LNCAP (cell line): ENCODE measurements at regions not wholly inside any gene's neighbourhood (a gene's known extent, or its start where the extent isn't known, plus 50 kb on each side); places are given as distances from the start of the nearest gene placed in this dataset.
A peak's percentile ranks its signal among the peaks of the same experiment; 100 is the strongest.

ENCODE experiments used
- TF ChIP-seq, protein P1 (sequence below): fragments of 450-650 bp; IDR thresholded peaks from 2 replicates; pipeline ENCODE4 v1.5.1; 2017; ENCODE audit warnings: mild to moderate bottlenecking

DNA sequence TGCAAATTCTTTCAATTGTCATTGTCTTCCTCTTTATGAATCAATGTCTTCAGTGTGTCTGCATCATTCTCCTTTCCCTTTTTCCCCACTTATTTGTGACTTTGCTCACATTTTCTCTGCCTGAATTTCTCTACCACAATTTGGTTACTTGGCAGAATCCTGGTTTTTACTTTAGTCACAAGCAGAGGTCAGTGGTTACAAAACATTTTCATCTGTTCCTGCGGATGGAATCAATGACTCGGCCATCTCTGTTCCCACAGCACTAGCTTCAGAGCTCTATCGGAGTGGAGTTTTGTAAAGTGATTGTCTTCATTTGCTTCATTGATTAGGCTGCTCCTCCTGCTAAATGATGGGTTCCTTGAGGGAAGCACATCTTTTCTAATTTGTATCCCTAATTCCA lies 501.3 kb upstream of the AADAT start:
- TF ChIP-seq, protein P1, sequence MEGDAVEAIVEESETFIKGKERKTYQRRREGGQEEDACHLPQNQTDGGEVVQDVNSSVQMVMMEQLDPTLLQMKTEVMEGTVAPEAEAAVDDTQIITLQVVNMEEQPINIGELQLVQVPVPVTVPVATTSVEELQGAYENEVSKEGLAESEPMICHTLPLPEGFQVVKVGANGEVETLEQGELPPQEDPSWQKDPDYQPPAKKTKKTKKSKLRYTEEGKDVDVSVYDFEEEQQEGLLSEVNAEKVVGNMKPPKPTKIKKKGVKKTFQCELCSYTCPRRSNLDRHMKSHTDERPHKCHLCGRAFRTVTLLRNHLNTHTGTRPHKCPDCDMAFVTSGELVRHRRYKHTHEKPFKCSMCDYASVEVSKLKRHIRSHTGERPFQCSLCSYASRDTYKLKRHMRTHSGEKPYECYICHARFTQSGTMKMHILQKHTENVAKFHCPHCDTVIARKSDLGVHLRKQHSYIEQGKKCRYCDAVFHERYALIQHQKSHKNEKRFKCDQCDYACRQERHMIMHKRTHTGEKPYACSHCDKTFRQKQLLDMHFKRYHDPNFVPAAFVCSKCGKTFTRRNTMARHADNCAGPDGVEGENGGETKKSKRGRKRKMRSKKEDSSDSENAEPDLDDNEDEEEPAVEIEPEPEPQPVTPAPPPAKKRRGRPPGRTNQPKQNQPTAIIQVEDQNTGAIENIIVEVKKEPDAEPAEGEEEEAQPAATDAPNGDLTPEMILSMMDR = no peak

DNA sequence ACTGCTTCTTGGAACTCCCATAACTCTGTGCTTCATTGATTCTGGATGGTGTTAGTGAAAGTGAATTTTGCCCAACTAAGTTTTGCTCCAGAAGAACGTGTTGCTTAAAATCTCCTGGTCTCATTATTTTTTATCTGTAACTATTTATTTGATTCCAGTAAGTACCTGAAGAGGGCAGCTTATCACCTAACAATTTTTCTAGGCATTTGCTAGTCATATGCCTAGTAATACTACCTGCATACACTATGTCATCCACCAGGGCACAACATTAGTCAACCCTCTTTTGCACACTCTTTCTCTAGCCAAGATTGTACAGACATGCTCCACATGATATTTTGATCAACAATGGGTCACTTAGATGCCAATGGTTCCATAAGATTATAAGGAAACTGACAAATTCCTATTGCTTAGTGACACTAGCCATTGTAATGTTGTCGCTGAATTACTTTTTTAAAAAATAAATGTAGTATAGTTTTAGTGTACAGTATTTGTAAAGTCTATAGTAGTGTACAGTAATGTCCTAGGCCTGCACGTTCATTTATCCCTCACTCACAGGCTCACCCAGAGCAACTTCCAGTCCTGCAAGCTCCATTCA lies 499.9 kb upstream of the AADAT start:
- TF ChIP-seq, protein P1 = peak; percentile 63

DNA sequence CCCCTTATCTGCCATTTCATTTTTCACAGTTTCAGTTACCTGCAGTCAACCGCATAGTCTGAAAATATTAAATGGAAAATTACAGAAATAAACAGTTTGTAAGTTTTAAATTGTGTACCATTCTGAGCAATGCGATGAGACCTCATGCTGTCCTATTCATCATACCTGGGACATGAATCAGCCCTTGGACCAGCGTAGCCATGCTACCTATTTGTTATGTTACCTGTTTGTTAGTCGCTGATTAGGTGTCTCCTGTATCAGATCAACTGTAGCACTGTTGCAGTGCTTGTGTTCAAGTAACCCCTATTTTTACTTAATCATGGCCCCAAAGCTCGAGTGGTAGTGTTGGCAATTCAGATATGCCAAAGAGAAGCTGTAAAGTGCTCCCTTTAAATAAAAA lies 492.2 kb upstream of the AADAT start:
- TF ChIP-seq, protein P1 = no peak

DNA sequence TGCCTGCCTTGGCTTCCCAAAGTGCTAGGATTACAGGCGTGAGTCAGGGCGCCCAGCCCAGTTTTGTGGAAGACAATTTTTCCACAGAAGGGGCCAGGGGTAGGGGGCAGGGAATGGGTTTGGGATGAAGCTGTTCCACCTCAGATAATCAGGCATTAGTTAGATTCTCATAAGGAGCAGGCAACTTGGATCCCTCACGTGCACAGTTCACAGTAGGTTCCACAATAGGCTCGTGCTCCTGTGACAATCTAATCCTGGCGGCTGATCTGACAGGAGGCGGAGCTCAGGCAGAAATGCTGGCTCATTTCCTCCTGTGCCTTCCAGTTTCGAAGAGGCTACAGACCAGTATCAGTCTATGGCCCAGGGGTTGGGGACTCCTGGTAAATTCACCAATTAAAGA lies 491.6 kb upstream of the AADAT start:
- TF ChIP-seq, protein P1 = no peak

DNA sequence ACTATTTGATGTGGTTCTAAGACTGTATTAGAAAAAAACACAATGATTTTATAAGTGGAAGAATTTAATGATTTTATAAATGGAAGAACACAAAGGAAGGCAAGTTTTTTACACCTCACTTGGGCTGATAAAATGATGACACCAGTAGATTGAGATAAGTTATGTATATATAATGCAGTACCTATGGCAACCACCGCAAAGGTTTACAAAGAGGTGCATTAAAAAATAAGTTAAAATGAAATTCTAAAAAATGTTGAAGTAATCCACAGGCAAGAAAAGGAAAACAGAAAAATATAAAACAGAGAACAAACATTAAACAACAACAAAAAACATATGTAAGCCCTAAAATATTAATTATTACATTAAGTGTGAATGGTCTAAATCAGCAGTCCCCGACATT lies 490.9 kb upstream of the AADAT start:
- TF ChIP-seq, protein P1 = no peak

DNA sequence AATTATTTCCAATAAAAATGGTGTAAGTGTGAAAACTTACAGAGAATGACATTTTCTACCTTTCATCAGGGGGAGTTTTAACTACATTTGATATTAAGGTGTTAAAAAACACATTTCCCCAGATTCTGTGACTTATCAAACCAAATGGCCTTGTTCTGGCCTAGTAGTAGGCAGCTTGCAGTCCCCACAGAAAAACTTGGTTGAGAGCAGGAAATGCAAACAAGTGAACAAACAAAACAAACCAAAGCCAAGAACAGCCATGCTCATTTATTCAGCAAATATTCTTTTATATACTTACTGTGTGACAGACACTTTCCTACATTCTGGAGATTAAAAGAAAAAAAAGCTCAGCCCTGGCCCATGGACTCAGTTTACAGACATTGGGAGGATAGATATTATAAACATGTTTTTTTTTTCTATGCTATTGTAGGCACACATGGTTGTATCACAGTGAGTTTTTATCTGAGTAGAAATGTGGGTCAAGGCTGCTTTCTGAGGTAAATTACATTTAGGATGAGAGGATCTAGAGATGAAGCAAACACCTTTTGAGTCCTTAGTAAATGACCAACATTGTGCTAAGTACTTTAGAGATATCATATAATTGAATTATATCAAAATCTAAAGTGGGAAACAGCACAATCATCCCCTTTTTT lies 449.2 kb upstream of the AADAT start:
- TF ChIP-seq, protein P1 = no peak

DNA sequence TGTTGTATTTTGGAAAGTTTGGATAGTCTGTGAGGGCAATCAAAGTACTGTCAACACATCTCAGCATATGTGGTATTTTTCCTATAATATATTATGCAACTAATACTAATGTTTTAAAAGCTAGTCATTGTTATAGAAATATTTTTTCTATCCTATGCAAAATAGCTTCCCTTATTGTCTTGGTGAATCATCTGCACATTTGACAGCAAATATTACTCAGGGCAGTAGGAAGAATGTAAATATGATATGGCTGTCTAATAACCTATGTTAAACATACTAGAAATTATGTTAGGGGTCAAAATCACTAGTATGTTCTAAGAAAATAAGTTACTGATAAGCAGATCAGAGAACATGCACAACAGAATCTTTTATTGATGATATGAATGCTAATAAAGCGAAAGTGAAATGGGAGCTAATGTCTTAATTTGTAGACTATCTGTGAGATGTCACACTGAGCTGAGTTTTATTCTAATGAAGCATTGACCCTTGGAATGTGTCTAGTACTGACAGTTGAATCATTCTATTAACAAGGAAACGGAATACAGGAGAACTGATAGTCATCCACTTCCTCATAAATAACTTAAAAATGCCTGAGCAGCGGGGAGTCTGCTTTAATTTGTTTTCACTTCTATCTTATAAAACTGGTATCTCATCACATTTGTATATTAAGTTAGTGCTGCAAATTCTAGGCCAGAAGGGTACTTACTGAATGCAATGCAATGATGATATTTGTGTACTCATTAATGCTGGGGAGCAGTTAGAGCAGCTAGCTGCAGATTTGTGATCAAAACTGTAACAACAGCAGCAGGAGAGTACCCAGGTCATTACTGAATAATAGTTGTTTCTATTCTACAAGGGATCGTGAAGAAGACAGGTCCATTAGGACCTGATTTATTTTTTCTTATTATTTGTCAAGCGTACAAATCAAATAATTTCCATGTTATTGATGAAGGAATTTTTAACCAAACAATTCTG lies 440.3 kb upstream of the AADAT start:
- TF ChIP-seq, protein P1 = no peak
